COR-L47 (cell line): ENCODE measurements at regions not wholly inside any gene's neighbourhood (a gene's known extent, or its start where the extent isn't known, plus 50 kb on each side); places are given as distances from the start of the nearest gene placed in this dataset.

ENCODE experiments used
- DNase-seq: peaks from one replicate; lab custom pipeline; 2025; lab: John Stamatoyannopoulos, UW

- DNase-seq, result no peak
Observed at GRCh38 chr17:77572065-77572601, 386.4 kb upstream of the TNRC6C start.

GRCh38 chr17:77572851-77573250 lies 385.7 kb upstream of the TNRC6C start:
- DNase-seq, result no peak

- DNase-seq, result no peak
Observed at GRCh38 chr17:77577491-77577890, 381.0 kb upstream of the TNRC6C start.

- no peak for DNase-seq
Observed at GRCh38 chr17:77579131-77579530, 379.4 kb upstream of the TNRC6C start.

- no peak for DNase-seq
Observed at GRCh38 chr17:77579682-77580081, 378.8 kb upstream of the TNRC6C start.

GRCh38 chr17:77580531-77581270 lies 377.8 kb upstream of the TNRC6C start:
- no peak for DNase-seq

- DNase-seq, result no peak
Observed at GRCh38 chr17:77581480-77581879, 377.0 kb upstream of the TNRC6C start.

GRCh38 chr17:77585142-77585860 lies 373.2 kb upstream of the TNRC6C start:
- DNase-seq, result no peak

- DNase-seq, result no peak
Observed at GRCh38 chr17:77590951-77591735, 367.4 kb upstream of the TNRC6C start.

GRCh38 chr17:77592106-77592865 lies 366.2 kb upstream of the TNRC6C start:
- no peak for DNase-seq

- DNase-seq, result no peak
Observed at GRCh38 chr17:77593081-77593480, 365.4 kb upstream of the TNRC6C start.

GRCh38 chr17:77594416-77595209 lies 363.9 kb upstream of the TNRC6C start:
- no peak for DNase-seq

- no peak for DNase-seq
Observed at GRCh38 chr17:77596491-77597417, 361.7 kb upstream of the TNRC6C start.

- no peak for DNase-seq
Observed at GRCh38 chr17:77597418-77598240, 360.9 kb upstream of the TNRC6C start.

GRCh38 chr17:77598241-77598620 lies 360.3 kb upstream of the TNRC6C start:
- DNase-seq, result no peak

GRCh38 chr17:77599699-77600098 lies 358.8 kb upstream of the TNRC6C start:
- no peak for DNase-seq

- DNase-seq, result no peak
Observed at GRCh38 chr17:77600346-77600745, 358.2 kb upstream of the TNRC6C start.

- no peak for DNase-seq
Observed at GRCh38 chr17:77601054-77601979, 357.2 kb upstream of the TNRC6C start.
